WERI-Rb-1 (cell line): ENCODE measurements at regions not wholly inside any gene's neighbourhood (a gene's known extent, or its start where the extent isn't known, plus 50 kb on each side); places are given as distances from the start of the nearest gene placed in this dataset.

Experiments
- DNase-seq: peaks from one replicate; pipeline ENCODE4 v3.0.0-alpha.2; 2020
- H3K27ac ChIP-seq: fragments of 250-450 bp; sonication (Bioruptor Pico); 2 replicates; pipeline ENCODE4 v1.5.1; 2020; ENCODE audit warnings: mild to moderate bottlenecking, moderate library complexity
- H3K27me3 ChIP-seq: fragments of 250-450 bp; sonication (Bioruptor Pico); 2 replicates; pipeline ENCODE4 v1.5.1; 2021; ENCODE audit warnings: mild to moderate bottlenecking, low read depth, moderate library complexity; ENCODE audit not compliant: insufficient read depth, severe bottlenecking
- H3K36me3 ChIP-seq: fragments of 250-450 bp; sonication (Bioruptor Pico); 2 replicates; pipeline ENCODE4 v1.5.1; 2020; ENCODE audit warnings: mild to moderate bottlenecking, moderate library complexity
- H3K4me3 ChIP-seq: 2 replicates; pipeline ENCODE4 v1.5.1; 2011; ENCODE audit warnings: low read depth, mild to moderate bottlenecking, control low read depth, low read length
- H3K9me3 ChIP-seq: fragments of 250-450 bp; sonication (Bioruptor Pico); 2 replicates; pipeline ENCODE4 v1.5.1; 2021; ENCODE audit warnings: mild to moderate bottlenecking, moderate library complexity; ENCODE audit not compliant: severe bottlenecking
- TF ChIP-seq, protein P1 (sequence below): IDR thresholded peaks from 2 replicates; pipeline ENCODE4 v1.5.1; 2011; ENCODE audit warnings: low read depth, mild to moderate bottlenecking, control low read depth, inconsistent platforms, low read length

DNA sequence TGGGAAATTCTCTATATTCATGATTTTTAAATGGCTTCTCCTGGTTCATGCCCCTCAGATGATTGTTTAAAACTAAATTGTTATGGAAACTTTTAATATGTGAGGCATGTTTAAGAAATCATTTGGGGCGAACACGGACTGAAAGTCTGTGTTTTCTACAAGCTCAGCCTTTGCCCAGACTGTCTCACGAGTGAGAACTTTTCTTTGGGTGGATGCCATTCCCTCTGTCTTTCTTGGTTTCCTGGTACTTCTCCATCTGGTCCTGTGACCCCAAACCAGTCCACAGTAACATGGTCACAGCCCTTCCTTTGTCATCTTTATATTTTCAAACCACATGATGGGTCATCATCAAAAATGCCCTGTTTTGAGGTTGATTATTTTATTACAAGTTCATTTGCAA lies 186.6 kb upstream of the GNPDA2 start:
- DNase-seq, result no peak
- TF ChIP-seq, protein P1, sequence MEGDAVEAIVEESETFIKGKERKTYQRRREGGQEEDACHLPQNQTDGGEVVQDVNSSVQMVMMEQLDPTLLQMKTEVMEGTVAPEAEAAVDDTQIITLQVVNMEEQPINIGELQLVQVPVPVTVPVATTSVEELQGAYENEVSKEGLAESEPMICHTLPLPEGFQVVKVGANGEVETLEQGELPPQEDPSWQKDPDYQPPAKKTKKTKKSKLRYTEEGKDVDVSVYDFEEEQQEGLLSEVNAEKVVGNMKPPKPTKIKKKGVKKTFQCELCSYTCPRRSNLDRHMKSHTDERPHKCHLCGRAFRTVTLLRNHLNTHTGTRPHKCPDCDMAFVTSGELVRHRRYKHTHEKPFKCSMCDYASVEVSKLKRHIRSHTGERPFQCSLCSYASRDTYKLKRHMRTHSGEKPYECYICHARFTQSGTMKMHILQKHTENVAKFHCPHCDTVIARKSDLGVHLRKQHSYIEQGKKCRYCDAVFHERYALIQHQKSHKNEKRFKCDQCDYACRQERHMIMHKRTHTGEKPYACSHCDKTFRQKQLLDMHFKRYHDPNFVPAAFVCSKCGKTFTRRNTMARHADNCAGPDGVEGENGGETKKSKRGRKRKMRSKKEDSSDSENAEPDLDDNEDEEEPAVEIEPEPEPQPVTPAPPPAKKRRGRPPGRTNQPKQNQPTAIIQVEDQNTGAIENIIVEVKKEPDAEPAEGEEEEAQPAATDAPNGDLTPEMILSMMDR, result no peak
- Histone ChIP-seq H3K36me3 (no peaks in the 10 kb centered on the region), H3K9me3 (no peaks in the 10 kb centered on the region), H3K4me3 (no peak overlapping the region), H3K27ac (no peak overlapping the region), H3K27me3 (no peaks in the 10 kb centered on the region)

DNA sequence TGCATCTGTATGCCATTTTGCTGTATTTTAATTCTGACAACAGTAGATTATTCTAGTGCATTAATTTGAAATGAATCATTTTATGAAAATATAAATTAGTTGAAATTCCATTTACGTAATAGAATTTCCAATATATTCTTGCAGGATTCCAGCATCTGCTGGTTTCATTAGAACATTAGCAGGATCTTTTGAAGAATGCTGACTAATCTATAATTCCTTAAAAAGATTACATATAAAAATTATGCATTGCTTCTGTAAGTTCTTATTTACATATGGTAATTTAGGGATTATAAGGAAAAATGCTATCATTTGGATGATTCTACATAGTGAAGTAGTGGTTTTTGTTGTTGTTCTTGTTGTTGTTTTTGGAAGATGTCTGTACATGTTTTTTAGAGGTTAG lies 182.2 kb upstream of the GNPDA2 start:
- Histone ChIP-seq H3K27ac (no peak overlapping the region), H3K9me3 (no peaks in the 10 kb centered on the region), H3K36me3 (no peaks in the 10 kb centered on the region), H3K27me3 (no peaks in the 10 kb centered on the region), H3K4me3 (no peak overlapping the region)
- DNase-seq, result no peak
- TF ChIP-seq, protein P1, result no peak

DNA sequence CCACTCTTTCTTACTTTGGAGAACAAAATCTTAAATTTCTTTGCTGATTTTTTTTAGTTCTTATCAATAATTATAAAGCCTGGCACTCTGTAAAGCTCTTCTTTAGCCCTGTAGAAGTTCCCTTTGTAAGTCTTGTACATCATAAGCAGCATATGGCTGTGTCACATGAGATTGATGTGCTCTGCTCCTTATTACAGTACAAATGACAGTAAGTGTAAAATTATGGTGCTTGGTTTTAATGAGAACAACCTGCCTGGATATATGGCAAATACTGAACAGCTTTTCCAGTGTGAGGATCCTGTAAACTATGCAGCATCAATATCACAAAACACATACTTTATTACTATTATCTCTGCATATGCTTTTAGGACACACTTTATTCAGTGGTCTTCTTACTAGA lies 145.9 kb upstream of the GNPDA2 start:
- TF ChIP-seq, protein P1, result no peak
- Histone ChIP-seq H3K4me3 (no peak overlapping the region), H3K27ac (peak overlapping the region; percentile 41), H3K9me3 (peaks cover 3% of the 10 kb centered on the region), H3K27me3 (no peaks in the 10 kb centered on the region), H3K36me3 (no peaks in the 10 kb centered on the region)
- DNase-seq, result no peak

DNA sequence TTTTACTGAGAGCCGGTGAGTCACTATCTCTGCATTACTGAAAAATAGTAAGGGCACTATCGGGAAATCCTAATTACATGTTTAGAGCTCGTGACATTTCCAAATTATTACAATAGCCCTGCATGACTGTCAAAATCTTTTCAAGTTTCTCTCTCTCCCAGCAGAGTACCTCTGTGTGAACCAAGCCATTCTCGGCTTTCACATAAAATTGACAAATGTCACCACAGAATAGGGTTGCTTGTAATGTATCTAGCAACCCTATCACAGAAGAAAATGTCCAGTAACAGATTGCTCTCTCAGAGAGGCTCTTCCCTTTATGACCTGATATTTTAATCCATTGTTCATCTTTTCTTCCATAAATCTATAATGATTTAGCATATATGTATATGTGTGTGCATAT lies 144.8 kb upstream of the GNPDA2 start:
- no peak for DNase-seq
- Histone ChIP-seq H3K4me3 (no peak overlapping the region), H3K27ac (no peak overlapping the region), H3K27me3 (no peaks in the 10 kb centered on the region), H3K9me3 (peaks cover 3% of the 10 kb centered on the region), H3K36me3 (no peaks in the 10 kb centered on the region)
- TF ChIP-seq, protein P1, result no peak

DNA sequence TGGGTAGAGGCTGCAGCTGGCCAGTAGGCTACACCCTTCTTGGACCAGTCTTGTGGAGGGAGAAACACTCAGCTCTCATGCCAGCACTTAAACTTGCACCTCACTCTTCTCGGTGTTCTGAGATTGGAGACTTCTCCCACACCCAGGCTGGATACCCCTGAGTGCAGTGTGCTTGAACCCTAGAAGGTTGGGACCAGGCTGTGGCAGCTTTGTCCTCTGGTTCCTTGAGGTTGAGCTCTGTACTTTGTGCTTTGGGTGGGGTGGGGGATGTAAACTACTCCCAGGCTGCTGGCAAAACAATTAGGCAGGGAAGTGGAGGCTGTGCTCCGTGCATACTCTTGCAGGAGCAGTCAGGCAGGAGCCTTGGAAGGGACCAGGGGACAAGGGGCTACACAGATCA lies 143.6 kb upstream of the GNPDA2 start:
- no peak for DNase-seq
- H3K9me3 ChIP-seq, result peaks cover 3% of the 10 kb centered on the region
- H3K27ac ChIP-seq, result no peak overlapping the region
- H3K27me3 ChIP-seq, result no peaks in the 10 kb centered on the region
- H3K36me3 ChIP-seq, result no peaks in the 10 kb centered on the region
- TF ChIP-seq, protein P1, result no peak
- H3K4me3 ChIP-seq, result no peak overlapping the region

DNA sequence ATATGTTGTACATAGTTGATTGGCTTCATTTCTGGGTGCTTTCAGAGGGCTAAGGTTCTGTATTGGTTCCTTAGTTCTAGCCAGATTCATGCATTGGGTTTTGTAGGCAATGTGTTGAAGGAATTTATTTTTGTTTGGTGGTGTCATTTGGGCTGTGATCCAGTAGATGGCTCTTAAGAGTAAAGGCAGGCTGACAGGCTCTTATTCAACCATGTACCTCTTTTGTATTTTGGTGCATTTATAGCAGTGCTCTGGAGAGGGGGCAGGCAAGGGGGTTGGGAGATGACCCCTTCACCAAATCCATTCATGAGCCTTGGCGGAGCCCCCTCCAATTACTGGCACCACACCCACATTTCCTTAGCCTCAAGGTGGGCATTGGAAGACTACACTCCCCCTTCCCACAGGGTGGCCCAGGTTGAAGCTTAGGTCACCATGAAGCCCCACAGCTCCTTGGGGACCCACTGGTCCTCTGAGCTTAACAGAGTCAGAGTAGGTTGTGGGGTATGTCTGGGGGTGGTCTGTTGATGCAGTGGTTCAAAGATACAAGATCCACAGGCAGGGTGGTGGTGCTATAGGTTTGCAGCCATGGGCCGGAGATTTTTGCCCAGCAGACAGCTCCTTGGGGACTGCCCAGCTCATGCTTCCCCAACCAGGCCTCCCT lies 143.0 kb upstream of the GNPDA2 start:
- no peak for DNase-seq
- H3K36me3 ChIP-seq, result no peaks in the 10 kb centered on the region
- TF ChIP-seq, protein P1, result peak; percentile 29; the same call in 1 of the 2 replicates
- H3K9me3 ChIP-seq, result peaks cover 3% of the 10 kb centered on the region
- no peak overlapping the region for H3K4me3 ChIP-seq
- H3K27ac ChIP-seq, result no peak overlapping the region
- no peaks in the 10 kb centered on the region for H3K27me3 ChIP-seq
